ENCODE measurements at regions not wholly inside any gene's neighbourhood (a gene's known extent, or its start where the extent isn't known, plus 50 kb on each side); places are given as distances from the start of the nearest gene placed in this dataset.
"Not testable (repeated sequence)": the region's sequence is repeated elsewhere in the genome, so short reads cannot be mapped to it uniquely, and the experiment has no call there.

DNA sequence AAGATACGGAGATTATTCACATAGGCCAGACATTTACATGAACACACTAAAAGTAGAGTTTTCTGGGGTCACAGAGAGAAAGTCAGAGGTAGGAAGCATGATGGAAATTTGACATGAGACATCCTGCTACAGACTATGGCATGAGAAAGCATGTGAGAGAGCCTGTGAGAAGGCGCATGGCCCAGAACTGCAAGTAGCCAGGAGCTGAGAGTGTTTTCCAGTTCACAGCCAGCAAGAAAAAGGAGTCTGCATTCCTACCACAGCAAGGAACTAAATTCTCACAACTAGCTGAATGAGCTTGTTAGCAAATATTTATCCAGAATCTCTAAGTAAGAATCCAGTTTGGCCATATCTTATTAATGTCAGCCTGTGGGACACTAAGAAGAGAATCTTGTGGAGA, 673.3 kb downstream of the BRINP3 start:
- H3K4me3 ChIP-seq (ENCODE audit: low read depth in 1 of 2, low read length in 2 of 2), result no peak overlapping the region
- H3K27ac ChIP-seq (ENCODE audit: low read depth in 2 of 2, low read length in 1 of 2), result no peak overlapping the region
- 88 to 89% methylated on average over 2 of the region's 2 CpGs for WGBS, 2 donors
- no peaks in the 10 kb centered on the region for H3K9me3 ChIP-seq (ENCODE audit: control insufficient read depth in 2 of 2, insufficient read depth in 1 of 2, low read depth in 1 of 2, low read length in 1 of 2)
- no peaks in the 10 kb centered on the region for H3K36me3 ChIP-seq (ENCODE audit: control insufficient read depth in 2 of 2, insufficient read depth in 2 of 2, low read length in 1 of 2)
- no peaks in the 10 kb centered on the region for H3K27me3 ChIP-seq (ENCODE audit: control insufficient read depth in 1 of 2, insufficient read depth in 2 of 2, low read length in 2 of 2)
- H3K4me1 ChIP-seq (ENCODE audit: control insufficient read depth in 2 of 2, insufficient read depth in 2 of 2, low read length in 1 of 2), result no peaks in the 10 kb centered on the region

DNA sequence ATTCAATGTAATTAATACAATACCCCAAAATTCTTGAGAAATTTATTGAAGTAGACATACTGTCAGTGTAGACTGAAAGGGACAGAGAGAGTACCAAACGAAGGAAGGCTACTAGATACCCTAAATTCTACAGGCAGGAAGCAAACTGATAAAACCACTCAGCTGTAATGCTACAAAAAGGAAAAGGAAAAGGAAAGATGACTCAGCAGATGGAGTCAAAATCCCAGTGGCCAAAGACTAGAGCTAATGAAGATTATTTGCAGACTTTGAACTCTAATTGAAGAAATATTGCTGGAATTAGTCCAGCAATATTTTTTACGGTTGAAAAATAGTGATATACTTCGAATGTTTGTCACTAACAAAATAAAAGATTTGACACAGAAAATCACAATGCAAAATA, 671.9 kb downstream of the BRINP3 start:
- WGBS, 2 donors, result 60 to 68% methylated on average over 3 of the region's 3 CpGs

DNA sequence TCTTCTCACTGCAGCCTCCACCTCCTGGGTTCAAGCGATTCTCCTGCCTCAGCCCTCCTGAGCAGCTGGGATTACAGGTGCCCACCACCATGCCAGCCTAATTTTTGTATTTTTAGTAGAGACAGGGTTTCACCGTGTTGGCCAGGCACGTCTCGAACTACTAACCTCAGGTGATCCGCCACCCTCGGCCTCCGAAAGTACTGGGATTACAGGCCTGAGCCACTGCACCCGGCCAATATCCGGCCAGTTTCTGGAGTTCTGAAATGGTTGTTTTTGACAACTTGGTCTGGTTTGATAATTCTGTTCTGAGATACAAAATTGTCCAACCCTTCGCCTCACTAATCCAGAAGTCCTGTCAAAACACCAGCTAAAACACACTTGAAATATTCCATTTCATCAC, 667.0 kb downstream of the BRINP3 start:
- not testable (repeated sequence) for H3K4me1 ChIP-seq (ENCODE audit: control insufficient read depth in 2 of 2, insufficient read depth in 2 of 2, low read length in 1 of 2); H3K9me3 ChIP-seq (ENCODE audit: control insufficient read depth in 2 of 2, insufficient read depth in 1 of 2, low read depth in 1 of 2, low read length in 1 of 2); H3K27me3 ChIP-seq (ENCODE audit: control insufficient read depth in 1 of 2, insufficient read depth in 2 of 2, low read length in 2 of 2); H3K36me3 ChIP-seq (ENCODE audit: control insufficient read depth in 2 of 2, insufficient read depth in 2 of 2, low read length in 1 of 2); H3K4me3 ChIP-seq (ENCODE audit: low read depth in 1 of 2, low read length in 2 of 2); H3K27ac ChIP-seq (ENCODE audit: low read depth in 2 of 2, low read length in 1 of 2)
- WGBS, 2 donors, result 93 to 94% methylated on average over 10 of the region's 10 CpGs

More for the DNA sequence above, 671.9 kb downstream of the BRINP3 start:
- Histone ChIP-seq H3K4me1 (ENCODE audit: control insufficient read depth in 2 of 2, insufficient read depth in 2 of 2, low read length in 1 of 2) (no peaks in the 10 kb centered on the region), H3K36me3 (ENCODE audit: control insufficient read depth in 2 of 2, insufficient read depth in 2 of 2, low read length in 1 of 2) (no peaks in the 10 kb centered on the region), H3K27me3 (ENCODE audit: control insufficient read depth in 1 of 2, insufficient read depth in 2 of 2, low read length in 2 of 2) (no peaks in the 10 kb centered on the region), H3K9me3 (ENCODE audit: control insufficient read depth in 2 of 2, insufficient read depth in 1 of 2, low read depth in 1 of 2, low read length in 1 of 2) (no peaks in the 10 kb centered on the region), H3K27ac (ENCODE audit: low read depth in 2 of 2, low read length in 1 of 2) (no peak overlapping the region), H3K4me3 (ENCODE audit: low read depth in 1 of 2, low read length in 2 of 2) (no peak overlapping the region)

DNA sequence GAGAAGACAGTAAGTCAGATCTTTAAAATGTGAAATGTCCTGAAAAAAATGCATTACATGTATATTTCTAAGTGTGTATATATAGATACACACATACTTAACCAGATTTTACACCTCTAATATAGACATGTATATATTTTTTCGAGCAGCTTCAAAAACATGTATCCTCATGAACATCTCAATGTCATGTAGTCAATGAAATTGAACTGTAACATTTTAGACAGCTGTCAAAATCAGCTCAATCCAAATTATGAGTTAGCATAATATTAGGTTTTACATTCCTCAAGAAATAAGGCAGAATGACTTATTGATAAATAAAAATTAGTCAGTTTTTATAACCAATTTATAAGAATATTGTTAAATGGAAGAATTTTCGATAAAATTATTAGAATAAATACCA, 665.7 kb downstream of the BRINP3 start:
- H3K36me3 ChIP-seq (ENCODE audit: control insufficient read depth in 2 of 2, insufficient read depth in 2 of 2, low read length in 1 of 2), result no peaks in the 10 kb centered on the region
- H3K27me3 ChIP-seq (ENCODE audit: control insufficient read depth in 1 of 2, insufficient read depth in 2 of 2, low read length in 2 of 2), result no peaks in the 10 kb centered on the region
- no peak overlapping the region for H3K4me3 ChIP-seq (ENCODE audit: low read depth in 1 of 2, low read length in 2 of 2)
- H3K27ac ChIP-seq (ENCODE audit: low read depth in 2 of 2, low read length in 1 of 2), result no peak overlapping the region
- no peaks in the 10 kb centered on the region for H3K9me3 ChIP-seq (ENCODE audit: control insufficient read depth in 2 of 2, insufficient read depth in 1 of 2, low read depth in 1 of 2, low read length in 1 of 2)
- H3K4me1 ChIP-seq (ENCODE audit: control insufficient read depth in 2 of 2, insufficient read depth in 2 of 2, low read length in 1 of 2), result no peaks in the 10 kb centered on the region
- 63 to 69% methylated on average over 2 of the region's 2 CpGs for WGBS, 2 donors

DNA sequence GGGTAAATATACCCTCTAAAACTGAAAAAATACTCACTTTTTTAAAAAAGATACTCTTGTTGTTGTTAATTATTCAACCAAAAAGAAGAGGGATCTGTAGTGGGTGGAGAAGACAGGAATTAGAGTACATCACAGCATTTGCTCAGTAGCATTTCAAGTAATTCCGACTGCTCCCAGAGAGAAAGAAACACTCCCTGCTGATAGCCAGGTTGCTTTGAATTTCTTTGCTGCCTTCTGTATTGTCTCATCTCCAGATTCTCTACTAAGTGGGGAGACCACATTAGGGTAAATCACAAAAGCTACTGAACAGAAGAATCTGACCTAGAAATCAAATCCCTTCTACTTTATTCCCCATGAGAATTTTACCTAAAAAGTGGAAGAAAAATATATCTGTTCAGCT, 661.1 kb downstream of the BRINP3 start:
- Histone ChIP-seq H3K4me3 (ENCODE audit: low read depth in 1 of 2, low read length in 2 of 2) (no peak overlapping the region), H3K27ac (ENCODE audit: low read depth in 2 of 2, low read length in 1 of 2) (no peak overlapping the region), H3K27me3 (ENCODE audit: control insufficient read depth in 1 of 2, insufficient read depth in 2 of 2, low read length in 2 of 2) (no peaks in the 10 kb centered on the region), H3K4me1 (ENCODE audit: control insufficient read depth in 2 of 2, insufficient read depth in 2 of 2, low read length in 1 of 2) (no peaks in the 10 kb centered on the region), H3K36me3 (ENCODE audit: control insufficient read depth in 2 of 2, insufficient read depth in 2 of 2, low read length in 1 of 2) (no peaks in the 10 kb centered on the region), H3K9me3 (ENCODE audit: control insufficient read depth in 2 of 2, insufficient read depth in 1 of 2, low read depth in 1 of 2, low read length in 1 of 2) (no peaks in the 10 kb centered on the region)
- WGBS, 2 donors, result 52 to 64% methylated on average over 1 of the region's 1 CpG

DNA sequence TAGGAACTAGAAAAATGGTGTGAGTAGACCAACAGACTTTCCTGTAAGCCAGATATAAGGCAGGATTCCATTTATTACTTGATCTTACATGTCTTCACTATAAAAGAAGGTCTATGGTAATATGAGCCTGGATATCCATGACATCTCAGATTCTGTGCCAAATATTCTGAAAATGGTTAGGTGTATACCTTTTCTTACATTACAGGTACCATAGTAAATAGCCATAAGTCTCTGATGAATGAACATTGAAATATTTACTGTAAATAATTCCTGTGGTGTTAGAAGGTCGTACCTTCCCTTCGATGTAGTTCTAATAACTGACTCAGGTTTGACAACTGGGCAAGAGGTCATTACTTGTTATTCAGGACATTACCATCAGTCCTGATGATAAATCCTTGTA, 657.9 kb downstream of the BRINP3 start:
- Histone ChIP-seq H3K9me3 (ENCODE audit: control insufficient read depth in 2 of 2, insufficient read depth in 1 of 2, low read depth in 1 of 2, low read length in 1 of 2) (no peaks in the 10 kb centered on the region), H3K27me3 (ENCODE audit: control insufficient read depth in 1 of 2, insufficient read depth in 2 of 2, low read length in 2 of 2) (no peaks in the 10 kb centered on the region), H3K27ac (ENCODE audit: low read depth in 2 of 2, low read length in 1 of 2) (no peak overlapping the region), H3K4me3 (ENCODE audit: low read depth in 1 of 2, low read length in 2 of 2) (no peak overlapping the region), H3K4me1 (ENCODE audit: control insufficient read depth in 2 of 2, insufficient read depth in 2 of 2, low read length in 1 of 2) (no peaks in the 10 kb centered on the region), H3K36me3 (ENCODE audit: control insufficient read depth in 2 of 2, insufficient read depth in 2 of 2, low read length in 1 of 2) (no peaks in the 10 kb centered on the region)
- 37 to 40% methylated on average over 2 of the region's 2 CpGs for WGBS, 2 donors

DNA sequence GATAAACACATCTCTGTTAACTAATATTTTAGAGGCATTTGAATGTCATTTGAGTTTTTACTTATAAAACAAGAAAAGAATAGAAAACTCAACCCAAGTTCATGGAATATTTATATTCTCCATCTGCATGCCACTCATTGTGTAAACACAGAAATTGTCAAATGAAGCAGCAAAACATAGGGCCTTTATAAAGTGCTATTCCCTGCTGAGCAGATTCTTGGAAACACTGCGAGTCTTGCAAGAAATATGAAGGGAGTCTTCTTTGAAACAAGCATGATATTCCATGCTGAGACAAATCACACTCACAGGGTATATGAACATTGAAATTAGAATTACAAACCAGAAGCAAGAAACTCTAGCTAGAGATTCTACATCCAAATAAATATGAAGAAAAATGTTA, 655.8 kb downstream of the BRINP3 start:
- peaks cover 0 to 4% of the 10 kb centered on the region in 2 donors for H3K9me3 ChIP-seq (ENCODE audit: control insufficient read depth in 2 of 2, insufficient read depth in 1 of 2, low read depth in 1 of 2, low read length in 1 of 2)
- WGBS, 2 donors, result 1 to 15% methylated on average over 1 of the region's 1 CpG
- H3K4me1 ChIP-seq (ENCODE audit: control insufficient read depth in 2 of 2, insufficient read depth in 2 of 2, low read length in 1 of 2), result no peaks in the 10 kb centered on the region
- H3K27me3 ChIP-seq (ENCODE audit: control insufficient read depth in 1 of 2, insufficient read depth in 2 of 2, low read length in 2 of 2), result no peaks in the 10 kb centered on the region
- no peaks in the 10 kb centered on the region for H3K36me3 ChIP-seq (ENCODE audit: control insufficient read depth in 2 of 2, insufficient read depth in 2 of 2, low read length in 1 of 2)
- no peak overlapping the region for H3K27ac ChIP-seq (ENCODE audit: low read depth in 2 of 2, low read length in 1 of 2)
- no peak overlapping the region for H3K4me3 ChIP-seq (ENCODE audit: low read depth in 1 of 2, low read length in 2 of 2)

DNA sequence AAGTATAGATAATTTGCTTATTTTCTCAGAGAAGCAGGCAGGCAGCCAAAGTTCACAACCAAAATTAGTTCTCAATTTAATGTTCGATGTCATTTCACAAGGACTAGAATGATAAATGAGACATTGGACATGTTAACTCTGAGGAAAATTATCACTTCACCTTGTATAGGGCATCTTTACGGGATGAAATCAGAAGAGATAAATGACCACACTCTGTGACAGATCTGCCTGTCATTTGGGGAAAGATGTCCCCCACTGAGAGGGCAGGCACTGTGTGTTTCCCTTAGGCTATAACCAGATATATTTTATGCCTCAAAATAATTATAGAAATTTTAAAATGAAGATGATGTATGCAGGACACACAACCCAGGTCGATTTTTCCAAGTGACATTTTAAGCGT, 642.9 kb downstream of the BRINP3 start:
- Histone ChIP-seq H3K4me1 (ENCODE audit: control insufficient read depth in 2 of 2, insufficient read depth in 2 of 2, low read length in 1 of 2) (no peaks in the 10 kb centered on the region), H3K4me3 (ENCODE audit: low read depth in 1 of 2, low read length in 2 of 2) (no peak overlapping the region), H3K36me3 (ENCODE audit: control insufficient read depth in 2 of 2, insufficient read depth in 2 of 2, low read length in 1 of 2) (no peaks in the 10 kb centered on the region), H3K27ac (ENCODE audit: low read depth in 2 of 2, low read length in 1 of 2) (no peak overlapping the region), H3K27me3 (ENCODE audit: control insufficient read depth in 1 of 2, insufficient read depth in 2 of 2, low read length in 2 of 2) (no peaks in the 10 kb centered on the region), H3K9me3 (ENCODE audit: control insufficient read depth in 2 of 2, insufficient read depth in 1 of 2, low read depth in 1 of 2, low read length in 1 of 2) (no peaks in the 10 kb centered on the region)
- WGBS, 2 donors, result 55 to 62% methylated on average over 4 of the region's 4 CpGs

DNA sequence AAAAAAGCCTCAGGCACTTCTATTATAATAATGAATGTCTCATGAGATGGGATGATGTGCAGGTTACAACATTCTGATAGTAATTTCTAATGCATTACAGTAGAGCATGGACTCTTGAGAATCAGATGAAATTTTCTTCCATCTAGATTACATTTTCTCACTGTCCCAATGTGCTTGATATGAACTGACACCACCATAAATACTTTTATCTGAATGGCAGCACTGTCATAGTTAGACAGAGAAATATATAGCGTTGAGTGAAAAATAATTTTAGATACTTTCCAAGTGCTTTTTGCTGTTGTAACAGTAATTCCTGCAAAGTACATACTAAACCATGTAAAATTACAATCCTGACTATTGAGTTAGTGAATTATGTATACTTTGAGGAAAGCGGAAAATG, 630.1 kb downstream of the BRINP3 start:
- H3K9me3 ChIP-seq (ENCODE audit: control insufficient read depth in 2 of 2, insufficient read depth in 1 of 2, low read depth in 1 of 2, low read length in 1 of 2), result no peaks in the 10 kb centered on the region
- H3K4me3 ChIP-seq (ENCODE audit: low read depth in 1 of 2, low read length in 2 of 2), result no peak overlapping the region
- H3K27me3 ChIP-seq (ENCODE audit: control insufficient read depth in 1 of 2, insufficient read depth in 2 of 2, low read length in 2 of 2), result no peaks in the 10 kb centered on the region
- no peak overlapping the region for H3K27ac ChIP-seq (ENCODE audit: low read depth in 2 of 2, low read length in 1 of 2)
- WGBS, 2 donors, result 88 to 91% methylated on average over 2 of the region's 2 CpGs
- H3K36me3 ChIP-seq (ENCODE audit: control insufficient read depth in 2 of 2, insufficient read depth in 2 of 2, low read length in 1 of 2), result no peaks in the 10 kb centered on the region
- H3K4me1 ChIP-seq (ENCODE audit: control insufficient read depth in 2 of 2, insufficient read depth in 2 of 2, low read length in 1 of 2), result no peaks in the 10 kb centered on the region

DNA sequence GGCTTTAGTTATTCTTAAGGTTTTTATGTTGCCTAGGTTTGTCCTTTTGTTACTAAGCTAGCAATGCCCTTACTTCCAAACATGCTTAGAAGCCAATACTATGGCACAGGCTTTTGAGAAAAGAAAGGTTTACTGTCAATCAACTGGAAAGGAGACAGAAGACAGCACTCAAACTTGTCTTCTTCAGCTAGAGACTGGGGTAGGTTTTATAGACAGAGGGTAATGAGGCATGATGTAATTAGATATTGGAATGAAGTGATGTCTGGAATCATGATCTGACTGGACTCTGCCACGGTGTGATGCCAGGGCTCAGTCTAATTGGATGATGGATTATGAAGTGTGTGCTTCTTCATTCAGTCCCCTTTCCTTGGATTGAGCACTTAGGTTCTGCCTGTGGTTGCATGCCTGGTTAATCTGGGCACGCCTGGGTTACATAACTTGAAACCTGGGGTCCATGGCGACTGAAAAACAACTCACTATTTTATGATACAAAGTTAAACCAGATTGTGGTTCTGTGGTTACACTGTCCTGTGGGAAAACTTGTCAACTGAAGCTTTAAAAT, 625.8 kb downstream of the BRINP3 start:
- no peak overlapping the region for H3K4me3 ChIP-seq (ENCODE audit: low read depth in 1 of 2, low read length in 2 of 2)
- H3K27ac ChIP-seq (ENCODE audit: low read depth in 2 of 2, low read length in 1 of 2), result no peak overlapping the region
- WGBS, 2 donors, result 45 to 60% methylated on average over 3 of the region's 3 CpGs
- H3K4me1 ChIP-seq (ENCODE audit: control insufficient read depth in 2 of 2, insufficient read depth in 2 of 2, low read length in 1 of 2), result no peaks in the 10 kb centered on the region
- H3K9me3 ChIP-seq (ENCODE audit: control insufficient read depth in 2 of 2, insufficient read depth in 1 of 2, low read depth in 1 of 2, low read length in 1 of 2), result no peaks in the 10 kb centered on the region
- H3K27me3 ChIP-seq (ENCODE audit: control insufficient read depth in 1 of 2, insufficient read depth in 2 of 2, low read length in 2 of 2), result no peaks in the 10 kb centered on the region
- no peaks in the 10 kb centered on the region for H3K36me3 ChIP-seq (ENCODE audit: control insufficient read depth in 2 of 2, insufficient read depth in 2 of 2, low read length in 1 of 2)
